GM21825 (cell line): ENCODE measurements at regions not wholly inside any gene's neighbourhood (a gene's known extent, or its start where the extent isn't known, plus 50 kb on each side); places are given as distances from the start of the nearest gene placed in this dataset.
A peak's percentile ranks its signal among the peaks of the same experiment; 100 is the strongest.
"Not testable (repeated sequence)": the region's sequence is repeated elsewhere in the genome, so short reads cannot be mapped to it uniquely, and the experiment has no call there.

ENCODE experiments used
- ATAC-seq: cut with Tn5 transposase; IDR thresholded peaks from one replicate; pipeline ENCODE4 v1.9.1; 2021; ENCODE audit warnings: mild to moderate bottlenecking, moderate library complexity; ENCODE audit not compliant: unreplicated experiment

DNA sequence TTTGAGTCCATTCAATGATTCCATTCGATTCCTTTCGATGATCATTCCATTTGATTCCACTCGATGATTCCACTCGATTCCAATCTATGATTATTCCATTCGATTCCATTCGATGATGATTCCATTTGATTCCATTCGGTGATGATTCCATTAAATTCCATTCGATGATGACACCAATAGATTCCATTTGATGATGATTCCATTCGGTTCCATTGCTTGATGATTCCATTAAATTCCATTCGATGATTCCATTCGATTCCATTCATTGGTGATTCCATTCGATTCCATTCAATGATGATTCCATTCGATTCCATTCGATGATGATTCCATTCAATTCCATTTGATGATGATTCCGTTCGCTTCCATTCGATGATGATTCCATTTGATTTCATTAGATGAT lies 1104.1 kb downstream of the RPIA start:
- ATAC-seq = not testable (repeated sequence)

DNA sequence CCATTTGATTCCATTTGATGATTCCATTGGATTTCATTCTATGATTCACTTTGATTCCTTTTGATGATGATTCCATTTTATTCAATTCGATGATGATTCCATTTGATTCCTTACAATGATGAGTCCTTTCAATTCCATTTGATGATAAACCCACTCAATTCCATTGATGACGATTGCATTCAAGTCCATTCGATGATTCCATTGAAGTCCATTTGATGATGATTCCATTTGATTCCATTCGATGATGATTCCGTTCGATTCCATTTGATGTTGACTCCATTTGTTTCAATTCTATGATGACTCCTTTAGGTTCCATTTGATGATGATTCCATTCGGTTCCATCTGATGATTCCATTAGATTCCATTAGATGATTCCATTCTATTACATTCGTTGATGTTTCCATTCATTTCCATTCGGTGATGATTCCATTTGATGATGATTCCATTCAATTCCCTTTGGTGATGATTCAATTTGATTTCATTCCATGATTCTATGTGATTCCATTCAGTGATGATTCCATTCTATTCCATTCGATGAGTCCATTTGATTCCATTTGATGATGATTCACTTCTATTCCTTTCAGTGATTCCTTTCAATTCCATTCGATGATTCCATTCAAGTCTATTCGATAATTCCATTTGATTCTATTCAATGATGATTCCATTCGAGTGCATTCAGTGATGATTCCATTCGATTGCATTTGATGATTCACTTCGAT lies 1106.0 kb downstream of the RPIA start:
- ATAC-seq = no peak

DNA sequence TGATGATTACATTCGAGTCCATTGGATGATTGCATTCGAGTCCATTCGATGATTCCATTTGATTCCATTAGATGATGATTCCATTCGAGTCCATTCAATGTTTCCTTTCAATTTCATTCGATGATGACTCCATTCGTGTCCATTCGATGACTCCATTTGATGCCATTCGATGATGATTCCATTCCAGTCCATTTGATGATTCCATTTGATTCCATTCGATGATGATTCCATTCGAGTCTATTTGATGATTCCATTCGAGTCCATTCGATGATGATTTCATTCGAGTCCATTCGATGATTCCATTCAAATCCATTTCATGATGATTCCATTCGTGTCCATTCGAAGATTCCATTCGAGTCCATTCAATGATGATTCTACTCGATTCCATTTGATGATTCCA lies 1109.7 kb downstream of the RPIA start:
- not testable (repeated sequence) for ATAC-seq

DNA sequence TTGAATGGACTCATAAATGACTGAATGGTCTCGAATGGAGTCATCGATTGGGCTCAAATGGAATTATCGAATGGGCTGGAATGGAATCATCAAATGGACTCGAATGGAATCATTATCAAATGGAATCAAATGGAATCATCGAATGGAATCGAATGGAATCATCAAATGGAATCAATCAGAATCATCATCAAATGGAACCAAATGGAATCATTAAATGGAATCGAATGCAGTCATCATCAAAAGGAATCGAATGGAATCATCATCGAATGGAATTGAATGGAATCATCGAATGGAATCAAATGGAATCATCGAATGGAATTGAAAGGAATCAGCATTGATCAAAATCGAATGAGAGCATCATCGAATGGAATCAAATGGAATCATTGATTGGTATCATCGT lies 1114.9 kb downstream of the RPIA start:
- ATAC-seq = not testable (repeated sequence)

DNA sequence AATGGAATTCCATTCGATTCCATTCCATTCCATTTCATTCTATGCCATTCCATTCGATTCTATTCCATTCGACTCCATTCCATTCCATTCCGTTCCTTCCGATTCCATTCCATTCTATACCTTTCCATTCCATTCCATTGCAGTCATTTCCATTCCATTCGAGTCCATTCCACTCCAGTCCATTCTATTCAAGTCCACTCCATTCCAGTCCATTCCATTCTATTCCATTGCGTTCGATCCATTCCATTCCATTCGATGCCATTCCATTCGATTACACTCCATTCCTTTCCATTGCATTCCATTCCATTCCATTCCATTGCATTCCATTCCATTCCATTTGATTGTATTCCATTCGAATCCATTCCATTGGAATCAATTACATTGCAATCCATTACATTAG lies 1119.8 kb downstream of the RPIA start:
- no peak for ATAC-seq

DNA sequence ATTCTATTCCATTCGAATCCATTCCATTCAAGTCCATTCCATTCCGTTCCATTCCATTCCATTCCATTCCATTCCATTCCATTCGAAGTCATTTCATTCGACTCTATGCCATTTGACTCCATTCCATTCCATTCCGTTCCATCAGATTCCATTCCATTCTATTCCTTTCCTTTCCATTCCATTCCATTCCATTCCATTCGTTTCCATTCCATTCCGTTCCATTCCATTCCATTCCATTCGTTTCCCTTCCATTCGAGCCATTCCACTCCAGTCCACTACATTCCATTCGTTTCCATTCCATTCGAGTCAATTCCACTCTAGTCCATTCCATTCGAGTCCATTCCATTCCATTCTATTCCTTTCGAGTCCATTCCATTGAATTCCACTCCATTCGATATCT lies 1120.4 kb downstream of the RPIA start:
- ATAC-seq = not testable (repeated sequence)

DNA sequence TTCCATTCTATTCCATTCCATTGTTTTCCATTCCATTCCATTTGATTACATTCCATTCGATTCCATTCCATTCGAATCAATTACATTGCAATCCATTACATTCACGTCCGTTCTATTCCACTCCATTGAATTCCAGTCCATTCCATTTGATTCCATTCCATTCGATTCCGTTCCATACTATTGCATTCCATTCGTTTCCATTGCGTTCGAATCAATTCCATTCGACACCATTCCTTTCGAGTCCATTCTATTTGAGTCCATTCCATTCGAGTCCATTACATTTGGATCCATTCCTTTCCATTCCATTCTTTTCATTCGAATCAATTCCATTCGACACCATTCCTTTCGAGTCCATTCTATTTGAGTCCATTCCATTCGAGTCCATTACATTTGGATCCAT lies 1122.9 kb downstream of the RPIA start:
- ATAC-seq = not testable (repeated sequence)

DNA sequence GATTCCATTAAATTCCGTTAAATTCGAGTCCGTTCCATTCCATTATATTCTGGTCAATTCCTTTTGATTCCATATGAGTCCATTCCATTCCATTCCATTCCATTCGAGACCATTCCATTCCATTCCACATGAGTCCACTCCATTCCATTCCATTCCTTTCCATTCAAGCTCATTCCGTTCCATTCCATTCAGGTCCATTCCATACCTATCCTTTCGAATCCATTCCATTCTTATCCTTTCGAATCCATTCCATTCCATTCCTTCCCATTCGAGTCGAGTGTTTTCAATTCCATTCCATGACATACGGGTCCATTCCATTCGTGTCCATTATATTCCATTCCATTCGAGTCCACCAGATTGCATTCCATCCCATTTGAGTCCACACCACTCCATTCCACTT lies 1127.4 kb downstream of the RPIA start:
- ATAC-seq = no peak

DNA sequence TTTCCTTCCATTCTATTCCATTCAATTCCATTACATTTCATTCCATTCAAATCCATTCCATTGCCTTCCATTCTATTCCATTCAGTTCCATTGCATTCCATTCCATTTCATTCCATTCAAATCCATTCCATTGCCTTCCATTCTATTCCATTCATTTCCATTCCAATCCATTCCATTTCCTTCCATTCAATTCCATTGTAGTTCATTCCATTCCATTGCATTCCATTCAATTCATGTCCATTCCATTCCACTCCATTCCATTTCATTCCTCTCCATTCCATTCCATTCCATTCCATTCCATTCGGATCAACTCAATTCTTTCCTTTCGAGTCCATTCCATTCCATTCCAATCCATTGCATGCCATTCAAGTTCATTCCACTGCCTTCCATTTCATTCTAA lies 1128.3 kb downstream of the RPIA start:
- ATAC-seq = no peak

DNA sequence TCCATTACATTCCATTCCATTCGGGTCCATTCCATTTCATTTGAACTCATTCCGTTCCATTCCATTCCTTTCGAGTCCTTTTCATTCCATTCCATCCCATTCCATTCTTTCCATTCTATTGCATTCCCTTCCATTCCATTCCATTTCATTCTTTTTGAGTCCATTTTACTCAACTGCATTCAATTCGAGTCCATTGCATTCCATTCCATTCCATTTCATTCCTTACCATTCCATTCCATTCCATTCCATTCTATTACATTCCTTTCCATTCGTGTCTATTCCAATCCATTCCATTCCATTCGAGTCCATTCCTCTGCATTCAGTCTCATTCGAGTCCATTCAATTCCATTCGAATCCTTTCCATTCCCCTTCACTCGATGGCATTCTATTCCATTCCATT lies 1128.8 kb downstream of the RPIA start:
- ATAC-seq = no peak

DNA sequence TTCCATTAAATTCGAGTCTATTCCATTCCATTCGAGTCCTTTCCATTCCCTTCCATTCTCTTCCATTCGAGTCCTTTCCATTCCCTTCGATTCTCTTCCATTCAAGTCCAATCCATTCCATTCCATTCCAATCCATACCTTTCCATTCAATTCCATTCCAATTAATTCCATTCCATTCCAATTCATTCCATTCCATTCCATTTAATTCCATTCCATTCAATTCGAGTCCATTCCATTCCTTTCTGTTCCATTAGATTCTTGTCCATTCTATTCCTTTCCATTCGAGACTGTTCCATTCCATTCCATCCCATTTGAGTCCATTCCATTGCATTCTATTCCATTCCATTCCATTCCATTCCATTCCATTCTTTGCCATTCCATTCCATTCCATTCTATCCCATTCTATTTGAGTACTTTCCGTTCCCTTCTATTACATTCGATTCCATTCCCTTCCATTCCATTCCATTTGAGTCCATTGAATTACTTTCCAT lies 1130.0 kb downstream of the RPIA start:
- ATAC-seq = no peak

DNA sequence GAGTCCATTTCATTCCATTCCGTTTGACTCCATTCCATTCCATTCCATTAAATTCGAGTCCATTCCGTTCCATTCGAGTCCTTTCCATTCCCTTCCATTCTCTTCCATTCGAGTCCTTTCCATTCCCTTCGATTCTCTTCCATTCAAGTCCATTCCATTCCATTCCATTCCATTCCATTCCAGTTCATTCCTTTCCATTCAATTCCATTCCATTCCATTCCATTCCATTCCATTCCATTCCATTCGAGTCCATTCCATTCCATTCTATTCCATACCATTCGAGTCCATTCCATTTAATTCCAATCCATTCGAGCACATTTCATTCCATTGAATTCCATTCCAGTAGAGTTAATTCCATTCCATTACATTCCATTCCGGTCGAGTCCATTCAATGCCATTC lies 1130.9 kb downstream of the RPIA start:
- ATAC-seq = not testable (repeated sequence)

DNA sequence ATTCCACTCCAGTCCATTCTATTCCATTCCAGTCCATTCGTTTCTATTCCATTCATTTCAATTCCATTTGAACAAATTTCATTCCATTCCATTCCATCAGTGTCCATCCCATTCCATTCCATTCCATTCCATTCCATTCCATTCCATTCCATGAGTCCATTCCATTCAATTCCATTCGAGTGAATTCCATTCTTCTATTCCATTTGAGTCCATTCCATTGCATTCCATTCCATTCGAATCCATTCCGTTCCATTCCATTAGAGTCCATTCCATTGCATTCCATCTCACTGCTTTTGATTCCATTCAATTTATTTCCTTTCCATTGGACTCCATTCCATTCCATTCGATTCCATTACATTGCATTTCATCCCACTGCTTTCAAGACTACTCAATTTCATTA lies 1132.1 kb downstream of the RPIA start:
- no peak for ATAC-seq

DNA sequence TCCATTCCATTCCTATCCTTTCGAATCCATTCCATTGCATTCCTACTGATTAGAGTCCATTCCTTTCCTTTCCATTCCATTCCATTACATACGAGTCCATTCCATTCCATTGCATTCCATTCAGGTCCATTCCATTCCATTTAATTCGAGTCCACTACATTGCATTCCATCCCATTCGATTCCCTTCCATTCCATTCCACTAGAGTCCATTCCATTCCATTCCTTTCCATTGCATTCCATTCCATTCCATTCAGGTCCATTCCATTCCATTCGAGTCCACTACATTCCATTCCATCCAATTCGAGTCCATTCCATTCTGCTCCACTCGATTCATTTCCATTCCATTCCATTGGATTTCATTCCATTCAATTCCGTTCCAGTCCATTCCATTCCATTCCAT lies 1133.6 kb downstream of the RPIA start:
- no peak for ATAC-seq

DNA sequence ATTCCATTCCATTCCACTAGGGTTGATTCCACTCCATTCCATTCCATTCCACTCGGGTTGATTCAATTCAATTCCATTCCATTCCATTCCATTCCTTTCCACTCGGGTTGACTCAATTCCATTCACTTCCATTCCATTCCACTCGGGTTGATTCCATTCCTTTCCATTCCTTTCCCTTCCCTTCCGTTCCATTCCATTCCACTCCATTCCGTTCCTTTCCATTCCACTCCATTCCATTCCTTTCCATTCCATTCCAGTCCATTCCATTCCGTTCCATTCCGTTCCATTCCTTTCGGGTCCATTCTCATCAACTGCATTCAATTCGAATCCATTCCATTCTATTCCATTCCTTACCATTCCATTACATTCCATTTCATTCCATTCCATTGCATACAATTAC lies 1135.3 kb downstream of the RPIA start:
- not testable (repeated sequence) for ATAC-seq

DNA sequence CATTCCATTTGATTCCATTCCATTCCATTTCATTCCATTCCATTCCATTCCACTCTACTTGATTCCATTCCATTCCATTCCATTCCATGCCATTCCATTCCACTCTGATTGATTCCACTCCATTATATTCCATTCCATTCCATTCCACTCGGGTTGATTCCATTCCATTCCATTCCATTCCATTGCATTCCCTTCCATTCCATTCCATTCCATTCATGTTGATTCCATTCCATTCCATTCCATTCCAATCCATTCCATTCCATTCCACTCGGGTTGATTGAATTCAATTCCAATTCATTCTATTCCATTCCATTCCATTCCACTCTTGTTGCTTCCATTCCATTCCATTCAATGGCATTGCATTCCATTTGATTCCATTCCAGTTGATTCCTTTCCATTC lies 1136.4 kb downstream of the RPIA start:
- ATAC-seq = not testable (repeated sequence)

DNA sequence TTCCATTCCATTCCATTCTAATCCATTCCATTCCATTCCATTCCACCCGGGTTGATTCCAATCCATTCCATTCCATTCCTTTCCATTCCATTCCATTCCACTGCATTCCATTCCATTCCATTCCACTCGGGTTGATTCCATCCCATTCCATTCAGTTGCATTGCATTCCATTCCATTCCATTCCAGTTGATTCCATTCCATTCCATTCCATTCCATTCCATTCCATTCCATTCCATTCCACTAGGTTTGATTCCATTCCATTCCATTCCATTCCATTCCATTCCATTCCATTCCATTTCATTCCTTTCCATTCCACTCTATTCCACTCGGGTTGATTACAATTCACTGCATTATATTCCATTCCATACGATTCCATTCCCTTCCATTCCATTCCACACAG lies 1136.9 kb downstream of the RPIA start:
- not testable (repeated sequence) for ATAC-seq

DNA sequence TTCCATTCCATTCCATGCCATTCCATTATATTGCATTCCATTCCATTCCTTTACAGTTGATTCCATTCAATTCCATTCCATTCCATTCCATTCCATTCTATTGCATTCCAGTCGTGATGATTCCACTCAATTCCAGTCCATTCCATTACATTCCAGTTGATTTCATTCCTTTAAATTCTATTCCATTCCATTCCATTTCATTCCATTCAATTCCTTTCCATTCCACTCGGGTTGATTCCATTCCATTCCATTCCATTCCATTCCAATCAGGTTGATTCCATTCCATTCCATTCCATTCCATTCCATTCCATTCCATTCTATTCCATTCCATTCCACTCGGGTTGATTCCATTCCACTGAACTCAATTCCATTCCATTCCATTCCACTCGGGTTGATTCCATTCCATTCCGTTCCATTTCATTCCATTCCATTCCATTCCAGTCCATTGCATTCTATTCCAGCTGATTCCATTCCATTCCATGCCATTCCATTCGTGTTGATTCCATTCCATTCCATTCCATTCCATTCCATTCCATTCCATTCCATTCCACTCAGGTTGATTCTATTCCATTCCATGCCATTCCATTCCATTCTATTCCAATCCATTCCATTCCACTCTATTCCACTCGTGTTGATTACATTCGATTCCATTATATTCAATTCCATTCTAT lies 1137.6 kb downstream of the RPIA start:
- ATAC-seq = not testable (repeated sequence)

DNA sequence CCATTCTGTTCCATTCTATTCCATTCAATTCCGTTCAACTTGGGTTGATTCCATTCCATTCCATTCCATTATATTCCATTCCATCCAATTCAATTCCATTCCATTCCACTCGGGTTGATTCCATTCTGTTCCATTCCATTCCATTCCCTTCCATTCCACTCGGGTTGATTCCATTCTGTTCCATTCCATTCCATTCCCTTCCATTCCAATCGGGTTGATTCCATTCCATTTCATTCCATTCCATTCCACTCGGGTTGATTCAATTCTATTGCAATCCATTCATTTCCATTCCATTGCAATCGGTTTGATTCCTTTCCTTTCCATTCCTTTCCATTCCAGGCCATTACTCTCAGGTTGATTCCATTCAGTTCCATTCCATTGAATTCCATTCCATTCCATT lies 1138.4 kb downstream of the RPIA start:
- ATAC-seq = no peak

DNA sequence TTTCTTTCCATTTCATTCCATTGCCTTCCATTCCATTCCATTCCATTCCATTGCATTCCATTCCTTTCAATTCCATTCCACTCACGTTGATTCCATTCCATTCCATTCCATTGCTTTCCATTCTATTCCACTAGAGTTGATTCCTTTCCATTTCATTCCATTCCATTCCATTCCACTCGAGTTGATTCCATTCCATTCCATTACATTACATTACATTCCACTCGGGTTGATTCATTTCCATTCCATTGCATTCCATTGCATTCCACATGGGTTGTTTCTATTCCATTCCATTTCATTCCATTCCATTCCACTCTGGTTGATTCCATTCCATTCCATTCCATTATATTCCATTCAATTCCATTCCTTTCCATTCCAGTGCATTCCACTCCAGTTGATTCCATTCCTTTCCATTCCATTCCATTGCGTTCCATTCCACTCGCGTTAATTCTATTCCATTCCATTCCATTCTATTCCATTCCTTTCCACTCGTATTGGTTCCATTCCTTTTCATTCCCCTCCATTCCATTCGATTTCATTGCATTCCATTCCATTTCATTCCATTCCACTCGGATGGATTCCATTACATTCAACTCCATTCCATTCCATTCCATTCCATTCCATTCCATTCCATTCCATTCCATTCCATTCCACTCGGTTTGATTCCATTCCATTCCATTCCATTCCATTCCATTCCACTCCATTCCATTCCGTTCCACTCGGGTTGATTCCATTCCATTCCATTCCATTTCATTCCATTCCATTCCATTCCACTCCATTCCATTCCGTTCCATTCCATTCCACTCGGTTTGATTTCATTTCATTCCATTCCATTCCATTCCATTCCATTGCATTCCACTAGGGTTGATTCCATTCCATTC lies 1139.1 kb downstream of the RPIA start:
- peak; percentile 38 for ATAC-seq
